Caco-2 (cell line): ENCODE measurements at regions not wholly inside any gene's neighbourhood (a gene's known extent, or its start where the extent isn't known, plus 50 kb on each side); places are given as distances from the start of the nearest gene placed in this dataset.

Experiments used
- BruUV-seq: library from RNA; stranded (reverse); fragments of 400-500 nt; replicated peaks from 2 replicates; lab custom pipeline; 2021; lab: Mats Ljungman, UMichigan
- CTCF ChIA-PET: fragments of 300-600 bp; sonication (Branson Sonifier 250); formaldehyde crosslinking; loops from one replicate; lab custom pipeline; 2022; ENCODE audit warnings: antibody characterized with exemption; lab: Charles Lee
- POLR2A ChIA-PET: fragments of 300-600 bp; sonication (Branson Sonifier 250); formaldehyde crosslinking; loops from one replicate; lab custom pipeline; 2022; ENCODE audit warnings: antibody characterized with exemption; lab: Charles Lee
- DNase-seq, 2 experiments: peaks; one replicate each; pipeline versions ENCODE4 v3.0.0 to v3.0.0-alpha.2; 2020 to 2022
- H3K27me3 ChIP-seq: replicated peaks from 2 replicates; pipeline ENCODE4 v1.6.0; 2011; ENCODE audit warnings: low read length; ENCODE audit not compliant: control insufficient read depth, insufficient read depth
- H3K36me3 ChIP-seq: 2 replicates; pipeline ENCODE4 v1.5.1; 2011; ENCODE audit warnings: low read length; ENCODE audit not compliant: control insufficient read depth, insufficient read depth
- H3K4me1 ChIP-seq: fragments of 250-450 bp; sonication (Bioruptor Pico); 2 replicates; pipeline ENCODE4 v1.5.1; 2020; ENCODE audit warnings: mild to moderate bottlenecking
- H3K4me3 ChIP-seq: 2 replicates; pipeline ENCODE4 v1.5.1; 2011; ENCODE audit warnings: low read depth, mild to moderate bottlenecking, control low read depth, low read length
- H3K9me3 ChIP-seq: fragments of 250-450 bp; sonication (Bioruptor Pico); 2 replicates; pipeline ENCODE4 v1.5.1; 2020; ENCODE audit warnings: mild to moderate bottlenecking, moderate library complexity
- H3K27ac Mint-ChIP-seq: one replicate; pipeline ENCODE4 v1.8.0; 2022; ENCODE audit warnings: mixed read lengths; ENCODE audit not compliant: unreplicated experiment
- H3K27me3 Mint-ChIP-seq: one replicate; pipeline ENCODE4 v1.8.0; 2022; ENCODE audit warnings: mixed read lengths; ENCODE audit not compliant: insufficient read depth, unreplicated experiment
- H3K36me3 Mint-ChIP-seq: one replicate; pipeline ENCODE4 v1.8.0; 2022; ENCODE audit warnings: mild to moderate bottlenecking, mixed read lengths; ENCODE audit not compliant: insufficient read depth, unreplicated experiment
- H3K4me1 Mint-ChIP-seq: one replicate; pipeline ENCODE4 v1.8.0; 2022; ENCODE audit warnings: low read depth, mixed read lengths; ENCODE audit not compliant: unreplicated experiment
- H3K4me3 Mint-ChIP-seq: one replicate; pipeline ENCODE4 v1.8.0; 2022; ENCODE audit warnings: mild to moderate bottlenecking, moderate library complexity, mixed read lengths; ENCODE audit not compliant: unreplicated experiment
- H3K9me3 Mint-ChIP-seq: one replicate; pipeline ENCODE4 v1.8.0; 2022; ENCODE audit warnings: mixed read lengths; ENCODE audit not compliant: unreplicated experiment
- intact Hi-C: fragments of 100-400 bp; cut with micrococcal nuclease; formaldehyde crosslinking; loops from one replicate; pipeline ENCODE4 v1.10.0; 2022; ENCODE audit not compliant: unreplicated experiment
- TF ChIP-seq, protein P1 (sequence below), 2 experiments: fragments of 200-600 bp in 1 of 2; IDR thresholded peaks; 1 replicate in 1 of 2; 2 replicates in 1 of 2; pipeline versions ENCODE4 v1.5.1 to v1.8.0; 2011 to 2022; ENCODE audit warnings: antibody characterized with exemption in 1 of 2, control low read depth in 1 of 2, inconsistent platforms in 1 of 2, low read depth in 1 of 2, low read length in 1 of 2, mild to moderate bottlenecking in 1 of 2, moderate library complexity in 1 of 2; ENCODE audit not compliant: insufficient read depth in 1 of 2, severe bottlenecking in 1 of 2, unreplicated experiment in 1 of 2

DNA sequence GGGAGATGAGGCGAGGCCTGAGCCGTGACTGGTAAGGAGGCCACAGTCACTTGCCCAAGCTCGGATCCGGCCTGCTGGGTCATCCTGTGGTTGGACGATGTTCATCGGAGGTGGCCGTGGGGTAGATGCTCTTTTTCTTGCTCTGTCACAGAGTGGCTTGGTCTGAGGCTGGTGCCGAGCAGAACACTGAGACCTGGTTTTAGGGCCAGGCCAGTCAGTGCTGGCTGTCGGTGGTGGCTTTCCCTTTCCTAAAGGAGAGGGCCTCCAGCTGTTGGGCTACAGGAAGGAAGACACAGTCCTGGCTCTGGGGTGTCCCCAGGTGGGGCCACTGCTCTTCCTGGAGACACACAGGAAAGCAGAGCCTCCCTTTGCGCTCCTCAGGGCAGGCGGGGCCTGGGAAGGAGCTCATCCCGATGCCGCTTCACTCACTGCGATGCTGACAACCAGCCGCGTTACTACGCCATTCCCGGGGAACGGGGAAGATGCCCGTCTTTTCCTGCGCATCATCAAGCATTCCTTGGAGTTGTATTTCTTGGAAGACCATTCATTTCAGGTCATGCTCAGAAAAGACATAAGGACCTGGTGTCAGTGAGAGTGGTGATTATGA is 254.8 kb upstream of the IRX4 start:
- intact Hi-C loops, result no loop called here
- CTCF ChIA-PET, result no interaction called here
- Mint-ChIP-seq H3K27me3 (peaks cover 8% of the 10 kb centered on the region), H3K27ac (no peak overlapping the region), H3K4me1 (no peaks in the 10 kb centered on the region), H3K9me3 (no peaks in the 10 kb centered on the region), H3K4me3 (no peak overlapping the region), H3K36me3 (no peaks in the 10 kb centered on the region)
- no TSS peak for BruUV-seq
- no peak overlapping the region for H3K4me3 ChIP-seq
- no peaks in the 10 kb centered on the region for H3K36me3 ChIP-seq
- no peak for DNase-seq
- TF ChIP-seq, protein P1, sequence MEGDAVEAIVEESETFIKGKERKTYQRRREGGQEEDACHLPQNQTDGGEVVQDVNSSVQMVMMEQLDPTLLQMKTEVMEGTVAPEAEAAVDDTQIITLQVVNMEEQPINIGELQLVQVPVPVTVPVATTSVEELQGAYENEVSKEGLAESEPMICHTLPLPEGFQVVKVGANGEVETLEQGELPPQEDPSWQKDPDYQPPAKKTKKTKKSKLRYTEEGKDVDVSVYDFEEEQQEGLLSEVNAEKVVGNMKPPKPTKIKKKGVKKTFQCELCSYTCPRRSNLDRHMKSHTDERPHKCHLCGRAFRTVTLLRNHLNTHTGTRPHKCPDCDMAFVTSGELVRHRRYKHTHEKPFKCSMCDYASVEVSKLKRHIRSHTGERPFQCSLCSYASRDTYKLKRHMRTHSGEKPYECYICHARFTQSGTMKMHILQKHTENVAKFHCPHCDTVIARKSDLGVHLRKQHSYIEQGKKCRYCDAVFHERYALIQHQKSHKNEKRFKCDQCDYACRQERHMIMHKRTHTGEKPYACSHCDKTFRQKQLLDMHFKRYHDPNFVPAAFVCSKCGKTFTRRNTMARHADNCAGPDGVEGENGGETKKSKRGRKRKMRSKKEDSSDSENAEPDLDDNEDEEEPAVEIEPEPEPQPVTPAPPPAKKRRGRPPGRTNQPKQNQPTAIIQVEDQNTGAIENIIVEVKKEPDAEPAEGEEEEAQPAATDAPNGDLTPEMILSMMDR (IDR thresholded peaks at IDR 0.05; ENCODE audit: insufficient read depth in 1 of 2, low read depth in 1 of 2, low read length in 1 of 2, severe bottlenecking in 1 of 2, unreplicated experiment in 1 of 2), result no peak
- H3K27me3 ChIP-seq, result no peaks in the 10 kb centered on the region
- H3K9me3 ChIP-seq, result no peaks in the 10 kb centered on the region
- POLR2A ChIA-PET, result no interaction called here
- H3K4me1 ChIP-seq, result no peaks in the 10 kb centered on the region

DNA sequence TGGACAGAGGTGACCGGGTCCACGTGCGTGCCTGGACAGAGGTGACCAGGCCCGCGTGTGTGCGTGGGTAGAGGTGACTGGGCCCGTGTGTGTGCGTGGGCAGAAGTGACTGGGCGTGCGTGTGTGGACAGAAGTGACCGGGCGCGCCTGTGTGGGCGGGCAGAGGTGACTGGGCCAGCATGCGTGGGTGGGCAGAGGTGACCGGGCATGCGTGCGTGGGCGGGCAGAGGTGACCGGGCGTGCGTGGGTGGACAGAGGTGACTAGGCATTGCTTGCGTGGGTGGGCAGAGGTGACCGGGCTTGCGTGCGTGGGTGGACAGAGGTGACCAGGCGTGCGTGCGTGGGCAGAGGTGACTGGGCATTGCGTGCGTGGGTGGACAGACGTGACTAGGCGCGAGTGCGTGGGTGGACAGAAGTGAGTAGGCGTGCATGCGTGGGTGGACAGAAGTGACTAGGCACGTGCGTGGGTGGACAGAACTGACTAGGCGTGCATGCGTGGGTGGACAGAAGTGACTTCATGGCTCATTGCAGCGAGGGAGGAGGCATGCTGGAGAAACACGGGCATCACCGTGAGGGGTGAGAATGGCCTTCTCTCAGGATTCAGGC is 254.1 kb upstream of the IRX4 start:
- H3K27me3 ChIP-seq, result no peaks in the 10 kb centered on the region
- BruUV-seq, result no TSS peak
- Mint-ChIP-seq H3K4me1 (no peaks in the 10 kb centered on the region), H3K27me3 (peaks cover 8% of the 10 kb centered on the region), H3K4me3 (no peak overlapping the region), H3K36me3 (no peaks in the 10 kb centered on the region), H3K9me3 (no peaks in the 10 kb centered on the region), H3K27ac (no peak overlapping the region)
- no peaks in the 10 kb centered on the region for H3K4me1 ChIP-seq
- H3K36me3 ChIP-seq, result no peaks in the 10 kb centered on the region
- no peak for DNase-seq
- CTCF ChIA-PET, result no interaction called here
- intact Hi-C loops, result no loop called here
- POLR2A ChIA-PET, result no interaction called here
- TF ChIP-seq, protein P1 (IDR thresholded peaks at IDR 0.05; ENCODE audit: insufficient read depth in 1 of 2, low read depth in 1 of 2, low read length in 1 of 2, severe bottlenecking in 1 of 2, unreplicated experiment in 1 of 2), result no peak
- H3K9me3 ChIP-seq, result no peaks in the 10 kb centered on the region
- H3K4me3 ChIP-seq, result no peak overlapping the region

DNA sequence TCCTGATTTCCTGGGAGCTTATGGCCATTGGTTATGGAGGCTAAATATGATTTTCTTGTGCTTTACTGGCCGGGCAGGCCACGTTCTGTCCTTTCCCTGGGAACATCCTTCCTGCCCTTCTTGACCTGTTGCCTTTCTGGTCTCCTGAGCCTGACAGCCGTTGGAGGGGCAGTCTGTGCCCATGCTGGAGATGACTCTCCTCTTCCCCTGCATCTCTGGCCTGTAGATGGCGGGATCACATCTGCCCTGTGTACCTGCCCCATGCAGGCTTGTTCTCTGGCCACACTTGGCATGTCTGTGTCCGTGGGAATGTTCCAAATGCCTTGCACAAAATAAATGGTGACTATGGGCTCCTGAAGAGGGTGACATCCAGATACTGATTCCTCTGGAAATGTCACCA is 253.1 kb upstream of the IRX4 start:
- CTCF ChIA-PET, result no interaction called here
- H3K36me3 ChIP-seq, result no peaks in the 10 kb centered on the region
- H3K9me3 ChIP-seq, result no peaks in the 10 kb centered on the region
- H3K27ac Mint-ChIP-seq, result no peak overlapping the region
- POLR2A ChIA-PET, result no interaction called here
- H3K4me1 ChIP-seq, result no peaks in the 10 kb centered on the region
- H3K4me3 Mint-ChIP-seq, result no peak overlapping the region
- no peaks in the 10 kb centered on the region for H3K4me1 Mint-ChIP-seq
- no peak overlapping the region for H3K4me3 ChIP-seq
- intact Hi-C loops, result no loop called here
- no TSS peak for BruUV-seq
- peaks cover 7% of the 10 kb centered on the region for H3K27me3 Mint-ChIP-seq
- H3K36me3 Mint-ChIP-seq, result no peaks in the 10 kb centered on the region
- TF ChIP-seq, protein P1 (IDR thresholded peaks at IDR 0.05; ENCODE audit: insufficient read depth in 1 of 2, low read depth in 1 of 2, low read length in 1 of 2, severe bottlenecking in 1 of 2, unreplicated experiment in 1 of 2), result no peak
- no peaks in the 10 kb centered on the region for H3K9me3 Mint-ChIP-seq
- H3K27me3 ChIP-seq, result no peaks in the 10 kb centered on the region
- no peak for DNase-seq
